ENCODE measurements at regions not wholly inside any gene's neighbourhood (a gene's known extent, or its start where the extent isn't known, plus 50 kb on each side); places are given as distances from the start of the nearest gene placed in this dataset.

GRCh38 chr12:107963635-107964034, 165.5 kb upstream of the WSCD2 start:
- TF ChIP-seq CTCF (IDR thresholded peaks at IDR 0.05) (no peak), POLR2A (IDR thresholded peaks at IDR 0.05) (no peak), POLR2AphosphoS5 (IDR thresholded peaks at IDR 0.05) (no peak)
